ENCODE measurements at regions not wholly inside any gene's neighbourhood (a gene's known extent, or its start where the extent isn't known, plus 50 kb on each side); places are given as distances from the start of the nearest gene placed in this dataset.

GRCh38 chr1:201589186-201589585, 50.3 kb downstream of the NAV1 start:
- Histone ChIP-seq H3K27me3 (no peaks in the 10 kb centered on the region), H3K9me3 (no peaks in the 10 kb centered on the region), H3K27ac (no peak overlapping the region), H3K4me3 (no peak overlapping the region), H3K36me3 (no peaks in the 10 kb centered on the region), H3K4me1 (peaks cover 6 to 10% of the 10 kb centered on the region in 2 donors)
- TF ChIP-seq POLR2A (IDR thresholded peaks at IDR 0.05) (no peak), POLR2AphosphoS5 (IDR thresholded peaks at IDR 0.05) (no peak), CTCF (IDR thresholded peaks at IDR 0.05) (no peak)
- no peak for DNase-seq (ENCODE audit: low spot score in 2 of 2)
- intact Hi-C loops (cut with DNase I; ENCODE audit: low total_unique reads): no loop called here

- peaks cover 9 to 10% of the 10 kb centered on the region in 2 donors for H3K4me1 ChIP-seq
- no peaks in the 10 kb centered on the region for H3K36me3 ChIP-seq
- intact Hi-C loops (cut with DNase I; ENCODE audit: low total_unique reads): no loop called here
- no peaks in the 10 kb centered on the region for H3K27me3 ChIP-seq
- no peak for DNase-seq (ENCODE audit: low spot score in 2 of 2)
- no peak for TF ChIP-seq CTCF (IDR thresholded peaks at IDR 0.05)
- TF ChIP-seq POLR2AphosphoS5 (IDR thresholded peaks at IDR 0.05): no peak
- no peak for TF ChIP-seq POLR2A (IDR thresholded peaks at IDR 0.05)
- H3K27ac ChIP-seq: no peak overlapping the region
- no peaks in the 10 kb centered on the region for H3K9me3 ChIP-seq
- H3K4me3 ChIP-seq: no peak overlapping the region
Observed at GRCh38 chr1:201590474-201590873, 51.5 kb downstream of the NAV1 start.

- no peak for DNase-seq (ENCODE audit: low spot score in 2 of 2)
- no peak for TF ChIP-seq POLR2AphosphoS5 (IDR thresholded peaks at IDR 0.05)
- TF ChIP-seq POLR2A (IDR thresholded peaks at IDR 0.05): no peak
- TF ChIP-seq CTCF (IDR thresholded peaks at IDR 0.05): no peak
- no peaks in the 10 kb centered on the region for H3K9me3 ChIP-seq
- intact Hi-C loops (cut with DNase I; ENCODE audit: low total_unique reads): no loop called here
- no peaks in the 10 kb centered on the region for H3K27me3 ChIP-seq
- H3K4me3 ChIP-seq: no peak overlapping the region
- peaks cover 9 to 10% of the 10 kb centered on the region in 2 donors for H3K4me1 ChIP-seq
- H3K36me3 ChIP-seq: no peaks in the 10 kb centered on the region
- H3K27ac ChIP-seq: no peak overlapping the region
Observed at GRCh38 chr1:201591348-201591747, 52.4 kb downstream of the NAV1 start.

- no peak overlapping the region for H3K27ac ChIP-seq
- H3K27me3 ChIP-seq: no peaks in the 10 kb centered on the region
- TF ChIP-seq CTCF (IDR thresholded peaks at IDR 0.05): no peak
- TF ChIP-seq POLR2A (IDR thresholded peaks at IDR 0.05): no peak
- no peak for TF ChIP-seq POLR2AphosphoS5 (IDR thresholded peaks at IDR 0.05)
- intact Hi-C loops (cut with DNase I; ENCODE audit: low total_unique reads): no loop called here
- H3K36me3 ChIP-seq: no peaks in the 10 kb centered on the region
- peaks cover 9 to 10% of the 10 kb centered on the region in 2 donors for H3K4me1 ChIP-seq
- no peak for DNase-seq (ENCODE audit: low spot score in 2 of 2)
- H3K9me3 ChIP-seq: no peaks in the 10 kb centered on the region
- H3K4me3 ChIP-seq: no peak overlapping the region
Observed at GRCh38 chr1:201591981-201592380, 53.1 kb downstream of the NAV1 start.

- DNase-seq (ENCODE audit: low spot score in 2 of 2): peak in 1 of 2 donors; percentile 68
Observed at GRCh38 chr1:201593200-201593921, 54.4 kb downstream of the NAV1 start.

More at GRCh38 chr1:201593200-201593921, 54.4 kb downstream of the NAV1 start:
- peaks cover 9 to 10% of the 10 kb centered on the region in 2 donors for H3K4me1 ChIP-seq
- H3K27ac ChIP-seq: peak overlapping the region in 1 of 2 donors; percentile 58
- TF ChIP-seq POLR2AphosphoS5 (IDR thresholded peaks at IDR 0.05) (peak; percentile 86 to 98 (median 86)), CTCF (IDR thresholded peaks at IDR 0.05) (no peak), POLR2A (IDR thresholded peaks at IDR 0.05) (no peak)
- H3K36me3 ChIP-seq: no peaks in the 10 kb centered on the region
- no peaks in the 10 kb centered on the region for H3K27me3 ChIP-seq
- intact Hi-C loops (cut with DNase I; ENCODE audit: low total_unique reads): no loop called here
- H3K4me3 ChIP-seq: no peak overlapping the region
- H3K9me3 ChIP-seq: no peaks in the 10 kb centered on the region
